K562 (cell line): ENCODE measurements at regions not wholly inside any gene's neighbourhood (a gene's known extent, or its start where the extent isn't known, plus 50 kb on each side); places are given as distances from the start of the nearest gene placed in this dataset.

Experiments used
- ATAC-seq: fragments of 200-7000 bp; cut with Tn5 transposase; 3 replicates; pipeline ENCODE4 v1.9.1; 2020; ENCODE audit warnings: moderate library complexity
- BruUV-seq: library from RNA; stranded (reverse); fragments of 400-500 nt; replicated peaks from 2 replicates; lab custom pipeline; 2021; lab: Mats Ljungman, UMichigan
- CTCF ChIA-PET: fragments of 300-600 bp; formaldehyde crosslinking; extraction: SDS; loops from one replicate; lab custom pipeline; 2021; ENCODE audit warnings: low intra/inter-chr PET ratio; lab: Yijun Ruan, JAX
- POLR2A ChIA-PET: fragments of 300-600, 350-650 bp; sonication (Branson Sonifier 250); formaldehyde crosslinking; extraction: SDS; loops from one replicate; lab custom pipeline; 2021; ENCODE audit warnings: antibody characterized with exemption, inconsistent platforms; lab: Yijun Ruan, JAX
- DNase-seq, 4 experiments: peaks; one replicate each; pipeline versions ENCODE4 v3.0.0 to v3.0.0-alpha.2; 2011 to 2018; ENCODE audit warnings: low spot score in 3 of 4, mixed read lengths in 3 of 4; ENCODE audit errors: extremely low read depth in 1 of 4
- FAIRE-seq: peaks from 2 replicates; lab custom pipeline; 2011; peaks lifted over from hg19 to GRCh38; lab: Jason Lieb, UNC
- H2AFZ ChIP-seq: 2 replicates; pipeline ENCODE4 v1.6.0; 2011; ENCODE audit warnings: low read depth, low read length, control low read depth, inconsistent platforms
- H3K27ac ChIP-seq: fragments of 200-600 bp; 3 replicates; pipeline ENCODE4 v1.8.0; 2011; ENCODE audit warnings: low read depth, mild to moderate bottlenecking, control low read depth, inconsistent platforms, low read length, moderate library complexity, mixed read lengths; ENCODE audit errors: extremely low read depth
- H3K27me3 ChIP-seq, 2 experiments: fragments of 300-600 bp in 1 of 2; 2 replicates in 1 of 2; 3 replicates in 1 of 2; pipeline versions ENCODE4 v1.6.0 to v1.8.0; 2011; ENCODE audit warnings: inconsistent platforms in 2 of 2, low read length in 2 of 2, mild to moderate bottlenecking in 1 of 2, mixed read lengths in 1 of 2, moderate library complexity in 1 of 2; ENCODE audit not compliant: control insufficient read depth in 2 of 2, insufficient read depth in 2 of 2
- H3K36me3 ChIP-seq: fragments of 300-600 bp; 3 replicates; pipeline ENCODE4 v1.8.0; 2011; ENCODE audit warnings: mild to moderate bottlenecking, low read length, inconsistent platforms; ENCODE audit not compliant: control insufficient read depth, insufficient read depth
- H3K4me1 ChIP-seq, 2 experiments: fragments of 200-600 bp in 1 of 2; replicated peaks in 1 of 2; 2 replicates in 1 of 2; 3 replicates in 1 of 2; pipeline versions ENCODE4 v1.5.1 to v1.8.0; 2011; ENCODE audit warnings: inconsistent platforms in 2 of 2, low read length in 2 of 2, mild to moderate bottlenecking in 1 of 2, mixed read lengths in 1 of 2, moderate library complexity in 1 of 2; ENCODE audit not compliant: control insufficient read depth in 2 of 2, insufficient read depth in 2 of 2
- H3K4me2 ChIP-seq: 2 replicates; pipeline ENCODE4 v1.6.1; 2011; ENCODE audit warnings: low read length, control low read depth, inconsistent platforms, mixed read lengths; ENCODE audit not compliant: insufficient read depth
- H3K4me3 ChIP-seq: fragments of 200-600 bp; sonication (generic), shearing (Covaris generic); 2 replicates; pipeline ENCODE4 v1.5.1; 2016; ENCODE audit warnings: control low read depth, inconsistent platforms
- H3K79me2 ChIP-seq: fragments of 200-600 bp; 3 replicates; pipeline ENCODE4 v1.8.0; 2011; ENCODE audit warnings: low read length, inconsistent platforms; ENCODE audit not compliant: control insufficient read depth, insufficient read depth
- H3K9ac ChIP-seq, 2 experiments: 2 replicates each; pipeline versions ENCODE4 v1.6.0 to v1.6.1; 2011; ENCODE audit warnings: low read depth in 2 of 2, low read length in 2 of 2, control low read depth in 1 of 2, inconsistent platforms in 1 of 2, mild to moderate bottlenecking in 1 of 2, mixed read lengths in 1 of 2; ENCODE audit not compliant: insufficient read depth in 1 of 2
- H3K9me1 ChIP-seq: one replicate; pipeline ENCODE4 v1.6.0; 2011; ENCODE audit warnings: inconsistent platforms, mild to moderate bottlenecking, low read length, moderate library complexity; ENCODE audit not compliant: control insufficient read depth, insufficient read depth
- H3K9me3 ChIP-seq: replicated peaks from 2 replicates; pipeline ENCODE4 v1.5.1; 2011; ENCODE audit warnings: low read depth, low read length, inconsistent platforms; ENCODE audit not compliant: control insufficient read depth, insufficient read depth
- H4K20me1 ChIP-seq: replicated peaks from 2 replicates; pipeline ENCODE4 v1.6.1; 2011; ENCODE audit warnings: low read length, inconsistent platforms, mixed read lengths; ENCODE audit not compliant: control insufficient read depth, insufficient read depth
- CREB3 ChIP-seq: fragments of 450-650 bp; conservative IDR thresholded peaks from 2 replicates; pipeline ENCODE4 v1.6.1; 2016; ENCODE audit warnings: missing genetic modification characterization, low read depth, mild to moderate bottlenecking, missing compliant biosample characterization, moderate library complexity
- NUFIP1 ChIP-seq: fragments of 450-650 bp; IDR thresholded peaks from 2 replicates; pipeline ENCODE4 v1.6.1; 2018; ENCODE audit not compliant: partially characterized antibody
- WGBS: fragments of 100-300 bp; shearing (Covaris generic); methylation state at CpG from one replicate; pipeline ENCODE4 v1.1.6; 2016; ENCODE audit warnings: low coverage, mixed read lengths; ENCODE audit not compliant: insufficient coverage; ENCODE audit errors: missing lambda C conversion rate; 5-methylcytosine and 5-hydroxymethylcytosine counted together
- in situ Hi-C: fragments of 300-500 bp; cut with MboI; formaldehyde crosslinking; loops from 4 replicates; pipeline ENCODE4 v1.15.0; 2018; ENCODE audit warnings: inconsistent platforms, mixed read lengths
- intact Hi-C: fragments of 100-400 bp; cut with micrococcal nuclease; formaldehyde crosslinking; loops from 2 replicates; pipeline ENCODE4 v1.14.2; 2022
- TF ChIP-seq, protein P1 (sequence below): fragments of 450-650 bp; IDR thresholded peaks from 2 replicates; pipeline ENCODE4 v1.7.0; 2016; ENCODE audit warnings: borderline replicate concordance
- TF ChIP-seq, protein P2 (sequence below): sonication (generic); formaldehyde crosslinking; IDR thresholded peaks from 2 replicates; pipeline ENCODE4 v1.8.0; 2022; ENCODE audit warnings: missing genetic modification reagents, mild to moderate bottlenecking, borderline replicate concordance

DNA sequence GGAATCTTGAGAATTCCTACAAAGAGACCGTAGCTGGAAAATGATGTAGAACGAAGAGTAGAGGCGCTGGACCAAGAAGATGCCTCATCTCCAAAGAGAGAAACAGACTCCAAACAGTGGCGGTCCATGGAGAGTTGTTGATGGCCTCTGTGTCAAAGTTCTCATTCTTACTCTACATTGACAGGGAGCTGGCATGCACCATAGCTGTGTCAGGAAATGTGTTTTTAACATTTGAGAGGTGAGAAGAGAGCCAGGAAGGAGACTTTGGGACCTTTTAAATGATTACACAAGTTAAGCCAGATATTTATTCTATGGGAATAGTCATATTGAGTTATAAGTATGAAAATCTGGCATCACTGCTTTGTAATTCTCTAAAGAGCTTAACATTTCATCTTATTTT is 61.5 kb upstream of the FERD3L start:
- Histone ChIP-seq H3K27ac (no peak overlapping the region), H3K79me2 (no peaks in the 10 kb centered on the region), H3K9me1 (no peaks in the 10 kb centered on the region), H4K20me1 (no peaks in the 10 kb centered on the region), H3K9ac (no peak overlapping the region), H3K4me2 (no peak overlapping the region), H3K27me3 (no peaks in the 10 kb centered on the region), H3K9me3 (no peaks in the 10 kb centered on the region), H3K36me3 (no peaks in the 10 kb centered on the region), H2AFZ (no peak overlapping the region), H3K4me1 (no peaks in the 10 kb centered on the region), H3K4me3 (no peak overlapping the region)
- intact Hi-C loops (no loop called here), in situ Hi-C loops (no loop called here)
- ChIA-PET POLR2A (no interaction called here), CTCF (no interaction called here)
- DNase-seq = no peak
- WGBS = 0% methylated on average over 4 of the region's 4 CpGs
- no peak for ATAC-seq
- no peak for FAIRE-seq
- BruUV-seq = no TSS peak
- TF ChIP-seq, protein P1, sequence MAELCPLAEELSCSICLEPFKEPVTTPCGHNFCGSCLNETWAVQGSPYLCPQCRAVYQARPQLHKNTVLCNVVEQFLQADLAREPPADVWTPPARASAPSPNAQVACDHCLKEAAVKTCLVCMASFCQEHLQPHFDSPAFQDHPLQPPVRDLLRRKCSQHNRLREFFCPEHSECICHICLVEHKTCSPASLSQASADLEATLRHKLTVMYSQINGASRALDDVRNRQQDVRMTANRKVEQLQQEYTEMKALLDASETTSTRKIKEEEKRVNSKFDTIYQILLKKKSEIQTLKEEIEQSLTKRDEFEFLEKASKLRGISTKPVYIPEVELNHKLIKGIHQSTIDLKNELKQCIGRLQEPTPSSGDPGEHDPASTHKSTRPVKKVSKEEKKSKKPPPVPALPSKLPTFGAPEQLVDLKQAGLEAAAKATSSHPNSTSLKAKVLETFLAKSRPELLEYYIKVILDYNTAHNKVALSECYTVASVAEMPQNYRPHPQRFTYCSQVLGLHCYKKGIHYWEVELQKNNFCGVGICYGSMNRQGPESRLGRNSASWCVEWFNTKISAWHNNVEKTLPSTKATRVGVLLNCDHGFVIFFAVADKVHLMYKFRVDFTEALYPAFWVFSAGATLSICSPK = no peak
- no peak for TF ChIP-seq CREB3 (tag)
- no peak for TF ChIP-seq NUFIP1
- TF ChIP-seq, protein P2, sequence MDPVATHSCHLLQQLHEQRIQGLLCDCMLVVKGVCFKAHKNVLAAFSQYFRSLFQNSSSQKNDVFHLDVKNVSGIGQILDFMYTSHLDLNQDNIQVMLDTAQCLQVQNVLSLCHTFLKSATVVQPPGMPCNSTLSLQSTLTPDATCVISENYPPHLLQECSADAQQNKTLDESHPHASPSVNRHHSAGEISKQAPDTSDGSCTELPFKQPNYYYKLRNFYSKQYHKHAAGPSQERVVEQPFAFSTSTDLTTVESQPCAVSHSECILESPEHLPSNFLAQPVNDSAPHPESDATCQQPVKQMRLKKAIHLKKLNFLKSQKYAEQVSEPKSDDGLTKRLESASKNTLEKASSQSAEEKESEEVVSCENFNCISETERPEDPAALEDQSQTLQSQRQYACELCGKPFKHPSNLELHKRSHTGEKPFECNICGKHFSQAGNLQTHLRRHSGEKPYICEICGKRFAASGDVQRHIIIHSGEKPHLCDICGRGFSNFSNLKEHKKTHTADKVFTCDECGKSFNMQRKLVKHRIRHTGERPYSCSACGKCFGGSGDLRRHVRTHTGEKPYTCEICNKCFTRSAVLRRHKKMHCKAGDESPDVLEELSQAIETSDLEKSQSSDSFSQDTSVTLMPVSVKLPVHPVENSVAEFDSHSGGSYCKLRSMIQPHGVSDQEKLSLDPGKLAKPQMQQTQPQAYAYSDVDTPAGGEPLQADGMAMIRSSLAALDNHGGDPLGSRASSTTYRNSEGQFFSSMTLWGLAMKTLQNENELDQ = no peak
